ENCODE measurements at regions not wholly inside any gene's neighbourhood (a gene's known extent, or its start where the extent isn't known, plus 50 kb on each side); places are given as distances from the start of the nearest gene placed in this dataset.
A peak's percentile ranks its signal among the peaks of the same experiment; 100 is the strongest.

DNA sequence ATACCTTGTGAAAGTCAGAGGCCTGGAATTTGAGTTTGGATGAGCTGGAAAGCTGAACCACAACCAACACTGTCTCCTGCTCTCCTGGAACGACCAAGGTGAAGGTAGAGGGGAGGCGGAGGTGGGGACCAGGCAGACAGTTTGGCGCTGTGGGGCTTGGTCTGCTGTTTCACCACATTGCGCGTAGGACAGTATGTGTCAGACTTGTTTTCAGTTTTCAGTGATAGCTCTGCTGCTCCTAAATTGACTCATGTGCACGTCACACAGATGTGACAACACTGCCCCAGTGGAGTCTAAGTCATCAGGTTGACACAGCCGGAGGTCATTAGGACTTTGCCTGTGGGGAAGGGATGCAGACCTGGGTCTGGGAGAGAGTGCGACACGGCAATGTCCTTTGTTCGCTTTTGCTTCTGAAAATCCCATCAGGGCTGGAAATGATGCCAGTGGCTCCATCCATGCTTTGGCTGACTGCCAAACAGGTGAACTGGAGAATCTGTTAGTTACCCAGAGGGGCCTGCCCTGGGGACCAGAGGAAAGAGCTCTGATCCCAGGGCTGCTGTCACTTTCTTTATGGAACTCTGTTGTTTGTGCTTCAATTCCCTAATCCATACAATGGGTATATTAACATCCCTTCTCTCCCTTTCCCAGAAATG, 255.5 kb downstream of the CDC5L start:
- Mint-ChIP-seq H3K4me1 (peaks cover 35% of the 10 kb centered on the region), H3K4me3 (peak overlapping the region; percentile 0), H3K36me3 (ENCODE audit: low read depth) (no peaks in the 10 kb centered on the region), H3K27ac (peak overlapping the region; percentile 84), H3K9me3 (no peaks in the 10 kb centered on the region), H3K27me3 (no peaks in the 10 kb centered on the region)
- DNase-seq = peak; percentile 67
- POLR2A ChIA-PET = interaction anchor here (1.0 to 2.0 kb wide), 4 partner anchors 9 to 735 kb away, joined by 3 to 5 read pairs (median 4); partner anchors contain the start of gene SUPT3H
- CTCF ChIA-PET = interaction anchor here (0.8 to 1.3 kb wide), 2 partner anchors 12 to 168 kb away, joined by 3 to 4 read pairs; no protein-coding TSS in a partner anchor

DNA sequence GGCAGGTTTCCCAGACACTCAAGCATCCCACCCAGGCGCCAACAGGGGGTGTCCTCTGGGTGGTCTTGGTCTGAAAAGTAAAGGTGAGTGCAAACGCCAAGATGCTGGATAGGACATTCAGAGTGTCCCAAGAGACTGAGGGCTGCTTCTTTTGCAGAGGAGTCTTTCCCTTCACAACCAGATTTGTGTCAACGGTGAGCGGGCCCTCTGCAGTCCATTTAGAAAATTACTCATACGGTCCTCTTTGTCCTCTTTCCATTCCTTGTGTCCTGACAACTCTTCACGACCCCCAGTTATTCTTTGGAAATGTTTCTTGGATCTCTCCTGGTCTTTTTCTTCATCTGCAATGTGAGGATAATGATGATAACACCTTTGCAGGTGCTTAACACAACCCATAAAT, 257.8 kb downstream of the CDC5L start:
- POLR2A ChIA-PET = interaction anchor here (0.5 kb wide), 1 partner anchor 16 kb away, joined by 3 read pairs; no protein-coding TSS in a partner anchor
- no peak overlapping the region for H3K27ac Mint-ChIP-seq
- no peaks in the 10 kb centered on the region for H3K9me3 Mint-ChIP-seq
- H3K4me3 Mint-ChIP-seq = no peak overlapping the region
- DNase-seq = no peak
- no peaks in the 10 kb centered on the region for H3K36me3 Mint-ChIP-seq (ENCODE audit: low read depth)
- H3K4me1 Mint-ChIP-seq = peaks cover 49% of the 10 kb centered on the region
- H3K27me3 Mint-ChIP-seq = no peaks in the 10 kb centered on the region
- CTCF ChIA-PET = interaction anchor here (2.5 kb wide), 1 partner anchor 10 kb away, joined by 11 read pairs; no protein-coding TSS in a partner anchor

DNA sequence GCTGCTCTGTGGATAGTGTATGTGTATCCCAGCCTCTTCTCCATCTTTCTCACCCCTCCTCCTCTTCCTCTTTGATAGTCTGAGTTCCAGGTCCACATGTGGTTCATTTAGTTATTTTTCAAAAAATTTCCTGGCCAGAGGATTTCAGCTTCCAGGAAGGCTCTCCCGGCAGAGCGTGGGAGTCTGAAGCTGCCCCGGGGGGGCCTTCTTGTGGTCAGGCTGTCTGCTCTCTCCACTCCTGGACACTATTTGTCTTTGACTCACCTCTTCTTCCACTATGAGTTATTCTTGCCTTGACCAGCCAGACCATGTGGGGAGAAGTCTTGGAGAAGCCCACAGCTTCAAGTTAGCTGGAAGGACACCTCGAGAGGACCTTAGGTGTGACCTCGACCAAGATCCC, 258.8 kb downstream of the CDC5L start:
- ChIA-PET CTCF (interaction anchor here (0.7 to 2.5 kb wide), 2 partner anchors 9 to 72 kb away, joined by 5 to 11 read pairs; no protein-coding TSS in a partner anchor), POLR2A (no interaction called here)
- DNase-seq = no peak
- Mint-ChIP-seq H3K4me1 (peaks cover 39% of the 10 kb centered on the region), H3K27ac (no peak overlapping the region), H3K4me3 (no peak overlapping the region), H3K9me3 (no peaks in the 10 kb centered on the region), H3K36me3 (ENCODE audit: low read depth) (no peaks in the 10 kb centered on the region), H3K27me3 (no peaks in the 10 kb centered on the region)

DNA sequence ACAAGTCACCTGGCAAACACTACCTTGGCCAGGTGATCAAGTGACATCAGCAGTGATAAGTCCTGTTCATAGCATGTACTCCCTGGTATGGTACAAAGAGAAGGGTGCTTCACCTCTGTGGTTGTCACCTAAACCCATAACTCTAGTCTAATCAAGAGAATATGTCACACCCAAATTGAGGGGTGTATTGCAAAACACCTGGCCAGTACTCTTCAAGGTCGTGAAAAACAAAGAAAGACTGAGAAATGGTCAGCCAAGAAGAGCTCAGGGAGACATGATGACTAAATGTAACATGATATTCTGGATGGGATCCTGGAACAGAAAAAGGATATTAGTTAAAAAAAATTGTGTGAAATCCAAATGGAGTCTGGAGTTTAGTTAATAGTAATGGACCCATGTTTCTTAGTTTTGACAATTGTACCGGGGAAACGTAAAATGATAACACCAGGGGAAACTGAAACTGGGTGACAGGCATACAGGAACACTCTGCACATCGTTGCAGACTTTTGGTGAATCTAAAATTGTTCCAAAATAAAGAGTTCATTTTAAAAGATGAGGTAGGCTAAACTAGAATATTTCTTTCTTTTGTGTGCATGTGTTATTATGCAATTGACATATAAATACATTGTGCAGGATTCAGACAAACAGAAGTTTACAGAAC, 262.0 kb downstream of the CDC5L start:
- ChIA-PET POLR2A (no interaction called here), CTCF (interaction anchor here (1.1 to 1.4 kb wide), 2 partner anchors 12 to 19 kb away, joined by 4 to 6 read pairs; no protein-coding TSS in a partner anchor)
- Mint-ChIP-seq H3K36me3 (ENCODE audit: low read depth) (no peaks in the 10 kb centered on the region), H3K4me1 (peaks cover 17% of the 10 kb centered on the region), H3K27me3 (no peaks in the 10 kb centered on the region), H3K27ac (peak overlapping the region; percentile 41), H3K4me3 (no peak overlapping the region), H3K9me3 (no peaks in the 10 kb centered on the region)
- no peak for DNase-seq

DNA sequence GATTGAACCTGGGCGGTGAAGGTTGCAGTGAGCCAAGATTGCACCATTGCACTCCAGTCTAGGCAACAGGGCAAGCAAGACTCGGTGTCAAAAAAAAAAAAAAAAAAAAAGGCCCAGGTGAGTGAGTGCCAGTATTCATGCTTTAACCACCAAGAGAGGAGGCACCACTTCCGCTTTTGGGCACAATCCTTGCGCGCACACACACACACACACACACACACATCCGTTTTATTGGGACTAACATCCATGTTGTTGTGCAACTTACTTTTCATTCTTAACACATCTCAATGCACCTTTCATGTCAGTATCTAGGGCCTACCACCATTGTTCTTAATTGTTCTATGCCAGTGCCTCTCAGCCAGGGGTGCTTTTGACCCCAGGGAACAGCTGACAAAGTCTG, 263.0 kb downstream of the CDC5L start:
- no peak overlapping the region for H3K4me3 Mint-ChIP-seq

DNA sequence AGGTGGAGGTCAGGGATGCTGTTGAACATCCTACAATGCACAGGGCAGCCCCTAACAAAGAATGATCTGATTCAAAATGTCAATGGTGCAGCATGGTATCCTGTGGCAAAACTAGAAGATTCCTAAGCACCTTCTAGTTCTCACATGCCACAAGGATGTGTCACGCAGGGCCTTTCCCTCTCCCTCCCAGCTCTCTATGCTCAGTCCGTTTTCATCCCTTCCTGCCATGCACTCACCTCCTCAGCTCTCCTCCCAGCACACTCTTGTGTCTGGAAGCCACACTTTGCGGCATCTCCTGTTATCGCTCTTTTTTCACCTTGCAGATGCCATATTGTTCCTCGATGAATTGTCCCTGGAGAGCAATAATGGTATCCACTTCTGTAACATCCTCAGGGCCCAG, 263.4 kb downstream of the CDC5L start:
- Mint-ChIP-seq H3K9me3 (no peaks in the 10 kb centered on the region), H3K4me1 (peaks cover 25% of the 10 kb centered on the region), H3K4me3 (no peak overlapping the region), H3K27ac (no peak overlapping the region), H3K36me3 (ENCODE audit: low read depth) (no peaks in the 10 kb centered on the region), H3K27me3 (no peaks in the 10 kb centered on the region)
- ChIA-PET POLR2A (no interaction called here), CTCF (no interaction called here)
- no peak for DNase-seq

More for the DNA sequence above, 263.0 kb downstream of the CDC5L start:
- Mint-ChIP-seq H3K36me3 (ENCODE audit: low read depth) (no peaks in the 10 kb centered on the region), H3K27ac (no peak overlapping the region), H3K4me1 (peaks cover 23% of the 10 kb centered on the region), H3K9me3 (no peaks in the 10 kb centered on the region), H3K27me3 (no peaks in the 10 kb centered on the region)
- DNase-seq = no peak
- POLR2A ChIA-PET = no interaction called here
- CTCF ChIA-PET = interaction anchor here (1.1 kb wide), 1 partner anchor 11 kb away, joined by 6 read pairs; no protein-coding TSS in a partner anchor

- ChIA-PET CTCF (interaction anchor here (4.3 kb wide), 1 partner anchor 176 kb away, joined by 22 read pairs; no protein-coding TSS in a partner anchor), POLR2A (interaction anchor here (2.2 kb wide), 1 partner anchor 9 kb away, joined by 5 read pairs; no protein-coding TSS in a partner anchor)
- Mint-ChIP-seq H3K4me1 (peaks cover 25% of the 10 kb centered on the region), H3K27me3 (no peaks in the 10 kb centered on the region), H3K4me3 (no peak overlapping the region), H3K27ac (no peak overlapping the region), H3K9me3 (no peaks in the 10 kb centered on the region), H3K36me3 (ENCODE audit: low read depth) (no peaks in the 10 kb centered on the region)
- no peak for DNase-seq
Observed at GRCh38 chr6:44651604-44652003, 264.1 kb downstream of the CDC5L start.

DNA sequence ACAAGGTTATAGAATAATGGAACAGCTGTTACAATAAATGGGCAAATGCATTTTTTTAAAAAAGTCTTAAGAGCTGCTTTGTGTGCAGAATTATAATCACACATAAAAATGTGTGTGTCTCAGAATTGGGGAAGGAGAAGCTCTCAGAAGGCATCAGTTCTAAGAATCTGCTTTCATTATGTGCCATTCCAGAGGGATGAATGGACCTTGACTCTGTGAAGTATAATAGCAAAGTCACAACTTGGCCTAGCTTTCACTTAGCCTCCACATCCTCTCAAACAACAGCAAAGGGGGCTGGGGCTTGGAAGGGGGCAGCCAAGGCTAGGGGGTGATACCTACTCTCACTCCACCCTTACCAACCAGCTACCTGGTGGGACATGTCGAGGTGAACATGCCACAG, 265.0 kb downstream of the CDC5L start:
- no peaks in the 10 kb centered on the region for H3K36me3 Mint-ChIP-seq (ENCODE audit: low read depth)
- H3K9me3 Mint-ChIP-seq = no peaks in the 10 kb centered on the region
- CTCF ChIA-PET = interaction anchor here (1.6 to 4.3 kb wide), 3 partner anchors 22 to 1274 kb away, joined by 3 to 22 read pairs (median 10); no protein-coding TSS in a partner anchor
- POLR2A ChIA-PET = interaction anchor here (2.2 kb wide), 1 partner anchor 10 kb away, joined by 5 read pairs; no protein-coding TSS in a partner anchor
- no peak overlapping the region for H3K27ac Mint-ChIP-seq
- H3K27me3 Mint-ChIP-seq = no peaks in the 10 kb centered on the region
- peaks cover 25% of the 10 kb centered on the region for H3K4me1 Mint-ChIP-seq
- no peak for DNase-seq
- H3K4me3 Mint-ChIP-seq = no peak overlapping the region

- H3K36me3 Mint-ChIP-seq (ENCODE audit: low read depth) = no peaks in the 10 kb centered on the region
- H3K27me3 Mint-ChIP-seq = no peaks in the 10 kb centered on the region
- H3K9me3 Mint-ChIP-seq = no peaks in the 10 kb centered on the region
- CTCF ChIA-PET = interaction anchor here (1.6 to 4.3 kb wide), 4 partner anchors 22 to 1274 kb away, joined by 3 to 22 read pairs (median 7); no protein-coding TSS in a partner anchor
- DNase-seq = no peak
- H3K4me1 Mint-ChIP-seq = peaks cover 25% of the 10 kb centered on the region
- no peak overlapping the region for H3K27ac Mint-ChIP-seq
- no peak overlapping the region for H3K4me3 Mint-ChIP-seq
- POLR2A ChIA-PET = interaction anchor here (2.2 kb wide), 1 partner anchor 10 kb away, joined by 5 read pairs; no protein-coding TSS in a partner anchor
Observed at GRCh38 chr6:44653091-44653490, 265.6 kb downstream of the CDC5L start.

DNA sequence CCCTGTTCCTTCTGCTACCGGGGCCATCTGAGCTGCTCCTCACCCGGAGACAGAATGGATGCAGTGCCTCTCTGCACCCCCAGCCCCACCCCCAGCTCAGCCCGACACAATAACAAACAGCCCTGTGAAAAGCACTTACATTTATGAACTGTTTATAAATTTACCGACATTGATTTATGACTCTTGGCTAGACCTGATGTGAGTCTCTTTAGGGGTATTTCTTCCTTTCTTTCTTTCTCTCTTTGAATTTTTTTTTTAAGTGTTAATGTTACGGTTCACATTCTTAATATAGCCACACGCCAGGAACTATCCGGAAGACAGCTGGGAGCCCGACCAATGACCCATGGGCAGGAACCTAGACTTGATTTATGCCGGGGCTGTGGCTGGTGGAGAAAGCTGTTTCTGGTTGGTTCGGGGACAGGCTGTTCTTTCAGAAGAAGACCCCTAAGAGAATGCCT, 266.3 kb downstream of the CDC5L start:
- DNase-seq = no peak
- Mint-ChIP-seq H3K9me3 (peaks cover 4% of the 10 kb centered on the region), H3K36me3 (ENCODE audit: low read depth) (peaks cover 3% of the 10 kb centered on the region), H3K4me3 (no peak overlapping the region), H3K27ac (no peak overlapping the region), H3K4me1 (peaks cover 22% of the 10 kb centered on the region), H3K27me3 (no peaks in the 10 kb centered on the region)
- ChIA-PET CTCF (interaction anchor here (1.1 to 4.3 kb wide), 5 partner anchors 23 to 1269 kb away, joined by 4 to 36 read pairs (median 10); no protein-coding TSS in a partner anchor), POLR2A (interaction anchor here (0.6 to 1.0 kb wide), 2 partner anchors 766 to 1178 kb away, joined by 3 read pairs; no protein-coding TSS in a partner anchor)

DNA sequence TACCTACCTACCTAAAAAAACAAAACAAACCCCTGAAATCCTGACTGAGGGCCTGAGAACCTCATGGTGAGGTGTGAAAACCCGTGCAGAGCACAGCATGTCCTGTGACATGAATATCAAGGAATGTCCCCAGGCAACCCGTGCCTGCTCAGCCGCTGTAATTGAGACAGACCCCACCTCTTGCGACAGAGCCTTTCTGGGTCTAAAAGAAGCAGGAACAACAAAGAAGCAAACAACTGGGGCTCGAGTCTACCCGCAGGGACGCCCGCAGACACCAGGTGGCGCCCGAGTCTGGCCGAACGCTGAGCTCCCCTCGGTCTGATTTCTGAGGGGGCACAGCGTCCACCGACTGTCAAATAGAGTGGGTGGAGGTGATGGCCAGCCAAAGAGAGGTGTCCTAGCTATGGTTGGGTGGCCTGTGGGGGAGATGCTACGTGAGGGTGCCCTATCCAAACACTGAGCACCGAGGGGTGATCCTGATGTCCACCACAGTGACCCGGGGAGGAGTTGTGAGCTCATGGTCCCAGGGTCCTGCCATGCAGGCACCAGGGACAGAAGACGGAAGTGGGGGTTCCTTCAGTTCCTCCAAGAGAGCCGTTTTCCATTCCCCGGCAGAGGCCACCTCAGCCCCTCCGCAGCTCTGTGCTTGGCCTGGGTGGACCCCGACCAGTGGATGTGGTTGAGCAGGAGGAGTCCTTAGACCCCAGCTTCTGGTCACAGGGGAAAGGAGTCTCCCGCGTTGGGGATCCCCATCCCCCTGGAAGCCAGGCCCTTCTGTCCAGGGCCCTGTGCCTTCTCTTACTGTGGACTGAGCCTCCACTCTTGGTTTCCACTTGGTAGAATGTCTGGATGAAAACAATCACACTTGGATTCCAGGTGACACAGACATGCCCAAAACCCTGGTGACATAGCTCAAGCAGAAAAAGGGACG, 268.2 kb downstream of the CDC5L start:
- no peaks in the 10 kb centered on the region for H3K27me3 Mint-ChIP-seq
- peak; percentile 77 for DNase-seq
- peaks cover 3% of the 10 kb centered on the region for H3K36me3 Mint-ChIP-seq (ENCODE audit: low read depth)
- ChIA-PET CTCF (interaction anchor here (0.6 to 4.3 kb wide), 32 partner anchors 9 to 1275 kb away, joined by 3 to 36 read pairs (median 4); partner anchors contain the start of gene SUPT3H), POLR2A (interaction anchor here (1.2 to 2.2 kb wide), 5 partner anchors 270 to 1059 kb away, joined by 3 to 9 read pairs (median 4); partner anchors contain the start of gene SUPT3H)
- H3K4me3 Mint-ChIP-seq = peak overlapping the region; percentile 21
- H3K4me1 Mint-ChIP-seq = peaks cover 10% of the 10 kb centered on the region
- H3K9me3 Mint-ChIP-seq = peaks cover 4% of the 10 kb centered on the region
- peak overlapping the region; percentile 71 for H3K27ac Mint-ChIP-seq

- ChIA-PET CTCF (interaction anchor here (0.7 to 3.8 kb wide), 9 partner anchors 17 to 1266 kb away, joined by 3 to 36 read pairs (median 10); partner anchors contain the start of gene SUPT3H), POLR2A (interaction anchor here (1.2 to 2.2 kb wide), 3 partner anchors 269 to 721 kb away, joined by 3 to 9 read pairs (median 4); partner anchors contain the start of gene SUPT3H)
- H3K4me1 Mint-ChIP-seq = peaks cover 10% of the 10 kb centered on the region
Observed at GRCh38 chr6:44656691-44657090, 269.2 kb downstream of the CDC5L start.

More at GRCh38 chr6:44656691-44657090, 269.2 kb downstream of the CDC5L start:
- no peaks in the 10 kb centered on the region for H3K27me3 Mint-ChIP-seq
- H3K36me3 Mint-ChIP-seq (ENCODE audit: low read depth) = peaks cover 3% of the 10 kb centered on the region
- no peak for DNase-seq
- no peak overlapping the region for H3K27ac Mint-ChIP-seq
- peaks cover 4% of the 10 kb centered on the region for H3K9me3 Mint-ChIP-seq
- H3K4me3 Mint-ChIP-seq = no peak overlapping the region

Data from activated CD4-positive, alpha-beta memory T cell treated with anti-CD3 and anti-CD28 coated beads, Interleukin-2, amount 10 ng/mL, durations not matched to agents 7 days and 5 days (primary cell).